MM.1S (cell line): ENCODE measurements at regions not wholly inside any gene's neighbourhood (a gene's known extent, or its start where the extent isn't known, plus 50 kb on each side); places are given as distances from the start of the nearest gene placed in this dataset.

Experiments
- DNase-seq: peaks from one replicate; pipeline ENCODE4 v3.0.0-alpha.2; 2015
- H2AFZ ChIP-seq: fragments of 300-600 bp; sonication (generic); 2 replicates; pipeline ENCODE4 v1.6.0; 2016; ENCODE audit warnings: antibody characterized with exemption, low read length
- H3F3A ChIP-seq: fragments of 300-600 bp; sonication (generic); 2 replicates; pipeline ENCODE4 v1.6.1; 2016; ENCODE audit warnings: mild to moderate bottlenecking, antibody characterized with exemption, low read length, moderate library complexity, mixed read lengths; ENCODE audit not compliant: insufficient read depth
- H3K27ac ChIP-seq: fragments of 300-600 bp; sonication (generic); 2 replicates; pipeline ENCODE4 v1.5.1; 2016; ENCODE audit warnings: mild to moderate bottlenecking, low read length
- H3K27me3 ChIP-seq: fragments of 300-600 bp; sonication (generic); replicated peaks from 2 replicates; pipeline ENCODE4 v1.6.0; 2016; ENCODE audit warnings: low read length; ENCODE audit not compliant: insufficient read depth
- H3K36me3 ChIP-seq: fragments of 300-600 bp; sonication (generic); replicated peaks from 2 replicates; pipeline ENCODE4 v1.6.1; 2016; ENCODE audit warnings: mild to moderate bottlenecking, low read length, mixed read lengths; ENCODE audit not compliant: insufficient read depth
- H3K4me1 ChIP-seq: fragments of 300-600 bp; sonication (generic); 2 replicates; pipeline ENCODE4 v1.6.1; 2016; ENCODE audit warnings: low read length, mixed read lengths
- H3K4me2 ChIP-seq: fragments of 300-600 bp; sonication (generic); 2 replicates; pipeline ENCODE4 v1.6.0; 2016; ENCODE audit warnings: low read depth, low read length
- H3K4me3 ChIP-seq: fragments of 300-600 bp; sonication (generic); 2 replicates; pipeline ENCODE4 v1.5.1; 2016; ENCODE audit warnings: low read length, mixed read lengths
- H3K79me2 ChIP-seq: fragments of 300-600 bp; sonication (generic); 2 replicates; pipeline ENCODE4 v1.6.1; 2016; ENCODE audit warnings: mixed run types, low read length, mixed read lengths
- H3K9ac ChIP-seq: fragments of 300-600 bp; sonication (generic); 2 replicates; pipeline ENCODE4 v1.6.1; 2016; ENCODE audit warnings: low read length, mixed read lengths
- H3K9me2 ChIP-seq: fragments of 300-600 bp; sonication (generic); replicated peaks from 2 replicates; pipeline ENCODE4 v1.6.1; 2016; ENCODE audit warnings: mild to moderate bottlenecking, low read length, mixed read lengths; ENCODE audit not compliant: insufficient read depth
- H3K9me3 ChIP-seq: fragments of 300-600 bp; sonication (generic); replicated peaks from 2 replicates; pipeline ENCODE4 v1.6.1; 2016; ENCODE audit warnings: mild to moderate bottlenecking, low read length, mixed read lengths; ENCODE audit not compliant: insufficient read depth
- H4K20me1 ChIP-seq: fragments of 300-600 bp; sonication (generic); 2 replicates; pipeline ENCODE4 v1.6.1; 2016; ENCODE audit warnings: mild to moderate bottlenecking, low read length, moderate library complexity, mixed read lengths; ENCODE audit not compliant: insufficient read depth
- CTCF ChIP-seq: fragments of 300-600 bp; sonication (generic); IDR thresholded peaks from 2 replicates; pipeline ENCODE4 v1.5.1; 2016; ENCODE audit warnings: antibody characterized with exemption, low read length, mixed read lengths
- EZH2 ChIP-seq: fragments of 300-600 bp; sonication (generic); optimal IDR thresholded peaks from 2 replicates; pipeline ENCODE3; 2017; ENCODE audit warnings: low read depth, mild to moderate bottlenecking, antibody characterized with exemption, low read length, mixed read lengths
- EZH2phosphoT487 ChIP-seq: fragments of 300-600 bp; sonication (generic); IDR thresholded peaks from 2 replicates; pipeline ENCODE4 v1.6.1; 2018; ENCODE audit warnings: antibody characterized with exemption, low read length

- Histone ChIP-seq H3K9ac (no peak overlapping the region), H3K36me3 (no peaks in the 10 kb centered on the region), H3K27ac (no peak overlapping the region), H2AFZ (no peak overlapping the region), H3K4me2 (no peak overlapping the region), H3K9me3 (no peaks in the 10 kb centered on the region), H4K20me1 (no peaks in the 10 kb centered on the region), H3K4me3 (no peak overlapping the region), H3K4me1 (peaks cover 36% of the 10 kb centered on the region), H3K27me3 (no peaks in the 10 kb centered on the region), H3K9me2 (no peaks in the 10 kb centered on the region), H3K79me2 (no peaks in the 10 kb centered on the region), H3F3A (peaks cover 30% of the 10 kb centered on the region)
- DNase-seq, result no peak
- TF ChIP-seq EZH2phosphoT487 (no peak), CTCF (no peak), EZH2 (no peak)
Observed at GRCh38 chr2:134023854-134024253, 230.0 kb upstream of the MGAT5 start.

GRCh38 chr2:134027980-134028379 lies 225.9 kb upstream of the MGAT5 start:
- H3K79me2 ChIP-seq, result no peaks in the 10 kb centered on the region
- peaks cover 20% of the 10 kb centered on the region for H3K4me1 ChIP-seq
- no peaks in the 10 kb centered on the region for H3K9me3 ChIP-seq
- no peak for DNase-seq
- H3F3A ChIP-seq, result peaks cover 14% of the 10 kb centered on the region; the same call in 1 of the 2 replicates
- H3K9me2 ChIP-seq, result no peaks in the 10 kb centered on the region
- H3K9ac ChIP-seq, result no peak overlapping the region
- no peaks in the 10 kb centered on the region for H4K20me1 ChIP-seq
- H2AFZ ChIP-seq, result no peak overlapping the region
- H3K4me3 ChIP-seq, result no peak overlapping the region
- H3K4me2 ChIP-seq, result no peak overlapping the region
- TF ChIP-seq EZH2phosphoT487 (no peak), EZH2 (no peak), CTCF (no peak)
- no peak overlapping the region for H3K27ac ChIP-seq
- no peaks in the 10 kb centered on the region for H3K36me3 ChIP-seq
- H3K27me3 ChIP-seq, result no peaks in the 10 kb centered on the region

- no peak for TF ChIP-seq CTCF
- TF ChIP-seq EZH2phosphoT487, result no peak
- TF ChIP-seq EZH2, result no peak
- no peaks in the 10 kb centered on the region for H3K36me3 ChIP-seq
- peaks cover 14% of the 10 kb centered on the region; the same call in 1 of the 2 replicates for H3F3A ChIP-seq
- no peak for DNase-seq
- no peaks in the 10 kb centered on the region for H3K79me2 ChIP-seq
- no peak overlapping the region for H3K9ac ChIP-seq
- H3K27ac ChIP-seq, result no peak overlapping the region
- H3K4me3 ChIP-seq, result no peak overlapping the region
- no peaks in the 10 kb centered on the region for H3K27me3 ChIP-seq
- H3K4me2 ChIP-seq, result no peak overlapping the region
- H3K9me2 ChIP-seq, result no peaks in the 10 kb centered on the region
- H4K20me1 ChIP-seq, result no peaks in the 10 kb centered on the region
- H2AFZ ChIP-seq, result no peak overlapping the region
- H3K9me3 ChIP-seq, result no peaks in the 10 kb centered on the region
- peaks cover 20% of the 10 kb centered on the region for H3K4me1 ChIP-seq
Observed at GRCh38 chr2:134029418-134029817, 224.5 kb upstream of the MGAT5 start.
